ENCODE measurements at regions not wholly inside any gene's neighbourhood (a gene's known extent, or its start where the extent isn't known, plus 50 kb on each side); places are given as distances from the start of the nearest gene placed in this dataset.

- TF ChIP-seq CTCF (conservative IDR thresholded peaks at IDR 0.05) = no peak
- TF ChIP-seq EZH2 (IDR thresholded peaks at IDR 0.05; ENCODE audit: low read depth) = no peak
Observed at GRCh38 chr18:27688581-27688980, 488.3 kb downstream of the CDH2 start.

Measured in PC-9 (cell line).